Tibial nerve (tissue), 4 donors: ENCODE measurements at regions not wholly inside any gene's neighbourhood (a gene's known extent, or its start where the extent isn't known, plus 50 kb on each side); places are given as distances from the start of the nearest gene placed in this dataset.

ENCODE experiments used
- DNase-seq, 2 donors: peaks; one replicate each; pipeline ENCODE4 v3.0.0-alpha.2; 2019; ENCODE audit warnings: low spot score in 2 of 2
- H3K27ac ChIP-seq, 4 donors: fragments of 200-600 bp; sonication (generic) in 3 of 4; one replicate each; pipeline ENCODE4 v1.5.1; 2017 to 2019; ENCODE audit warnings: mild to moderate bottlenecking in 1 of 4
- H3K27me3 ChIP-seq, 2 donors: fragments of 200-600 bp; sonication (generic) in 1 of 2; one replicate each; pipeline versions ENCODE4 v1.5.1 to v1.6.0; 2017 to 2019
- H3K36me3 ChIP-seq, 3 donors: fragments of 200-600 bp; sonication (generic); one replicate each; pipeline ENCODE4 v1.5.1; 2018 to 2019
- H3K4me1 ChIP-seq, 4 donors: fragments of 200-600 bp; sonication (generic) in 3 of 4; one replicate each; pipeline ENCODE4 v1.5.1; 2017 to 2019
- H3K4me3 ChIP-seq, 4 donors: fragments of 200-600 bp; sonication (generic) in 3 of 4; one replicate each; pipeline ENCODE4 v1.5.1; 2017 to 2019; ENCODE audit warnings: mild to moderate bottlenecking in 1 of 4, moderate library complexity in 1 of 4
- H3K9me3 ChIP-seq, 4 donors: fragments of 200-600 bp; sonication (generic) in 3 of 4; one replicate each; pipeline ENCODE4 v1.5.1; 2017 to 2019
- EP300 ChIP-seq, 2 donors: sonication (generic); formaldehyde crosslinking; IDR thresholded peaks; one replicate each; pipeline ENCODE4 v1.6.1; 2017; ENCODE audit warnings: antibody characterized with exemption in 2 of 2, mild to moderate bottlenecking in 1 of 2
- POLR2A ChIP-seq, 2 donors: fragments of 450-650 bp; IDR thresholded peaks; one replicate each; pipeline ENCODE4 v1.6.1; 2017; ENCODE audit warnings: antibody characterized with exemption in 2 of 2, mild to moderate bottlenecking in 2 of 2, moderate library complexity in 2 of 2
- WGBS, 2 donors: methylation state at CpG; one replicate each; pipeline ENCODE4 v1.1.5; 2018; 5-methylcytosine and 5-hydroxymethylcytosine counted together
- TF ChIP-seq, protein P1 (sequence below), 5 experiments: fragments of 200-600 bp in 3 of 5; fragments of 450-650 bp in 2 of 5; sonication (generic) in 3 of 5; IDR thresholded peaks; one replicate each; pipeline ENCODE4 v1.5.1; 2016 to 2019; ENCODE audit warnings: antibody characterized with exemption in 5 of 5, mild to moderate bottlenecking in 3 of 5, moderate library complexity in 2 of 5

DNA sequence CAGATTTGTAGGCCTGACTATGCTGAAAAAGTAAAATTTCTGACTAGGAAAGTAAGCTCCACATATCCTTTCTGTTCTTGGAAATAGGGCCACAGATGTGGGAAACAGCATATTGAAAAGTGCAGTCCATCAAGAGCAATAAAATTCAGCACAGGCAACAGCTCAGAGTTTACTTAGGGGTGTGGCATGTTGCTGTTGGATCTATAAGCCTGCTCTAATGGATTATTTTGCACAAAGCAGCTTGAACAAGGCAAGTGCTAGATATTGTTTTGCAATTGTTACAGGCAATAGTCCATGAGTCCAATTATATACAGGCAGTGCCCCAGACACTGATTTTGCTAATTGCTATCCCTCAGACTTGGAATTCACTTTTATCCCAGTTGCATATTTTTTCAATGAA, 289.8 kb upstream of the SNX7 start:
- H3K27ac ChIP-seq: no peak overlapping the region
- no peak for TF ChIP-seq EP300 (IDR thresholded peaks at IDR 0.05)
- TF ChIP-seq, protein P1, sequence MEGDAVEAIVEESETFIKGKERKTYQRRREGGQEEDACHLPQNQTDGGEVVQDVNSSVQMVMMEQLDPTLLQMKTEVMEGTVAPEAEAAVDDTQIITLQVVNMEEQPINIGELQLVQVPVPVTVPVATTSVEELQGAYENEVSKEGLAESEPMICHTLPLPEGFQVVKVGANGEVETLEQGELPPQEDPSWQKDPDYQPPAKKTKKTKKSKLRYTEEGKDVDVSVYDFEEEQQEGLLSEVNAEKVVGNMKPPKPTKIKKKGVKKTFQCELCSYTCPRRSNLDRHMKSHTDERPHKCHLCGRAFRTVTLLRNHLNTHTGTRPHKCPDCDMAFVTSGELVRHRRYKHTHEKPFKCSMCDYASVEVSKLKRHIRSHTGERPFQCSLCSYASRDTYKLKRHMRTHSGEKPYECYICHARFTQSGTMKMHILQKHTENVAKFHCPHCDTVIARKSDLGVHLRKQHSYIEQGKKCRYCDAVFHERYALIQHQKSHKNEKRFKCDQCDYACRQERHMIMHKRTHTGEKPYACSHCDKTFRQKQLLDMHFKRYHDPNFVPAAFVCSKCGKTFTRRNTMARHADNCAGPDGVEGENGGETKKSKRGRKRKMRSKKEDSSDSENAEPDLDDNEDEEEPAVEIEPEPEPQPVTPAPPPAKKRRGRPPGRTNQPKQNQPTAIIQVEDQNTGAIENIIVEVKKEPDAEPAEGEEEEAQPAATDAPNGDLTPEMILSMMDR (IDR thresholded peaks at IDR 0.05): no peak
- TF ChIP-seq POLR2A (IDR thresholded peaks at IDR 0.05): no peak
- no peaks in the 10 kb centered on the region for H3K36me3 ChIP-seq
- no peaks in the 10 kb centered on the region for H3K4me1 ChIP-seq
- no peaks in the 10 kb centered on the region for H3K27me3 ChIP-seq
- DNase-seq: no peak
- H3K4me3 ChIP-seq: no peak overlapping the region
- H3K9me3 ChIP-seq: no peaks in the 10 kb centered on the region

DNA sequence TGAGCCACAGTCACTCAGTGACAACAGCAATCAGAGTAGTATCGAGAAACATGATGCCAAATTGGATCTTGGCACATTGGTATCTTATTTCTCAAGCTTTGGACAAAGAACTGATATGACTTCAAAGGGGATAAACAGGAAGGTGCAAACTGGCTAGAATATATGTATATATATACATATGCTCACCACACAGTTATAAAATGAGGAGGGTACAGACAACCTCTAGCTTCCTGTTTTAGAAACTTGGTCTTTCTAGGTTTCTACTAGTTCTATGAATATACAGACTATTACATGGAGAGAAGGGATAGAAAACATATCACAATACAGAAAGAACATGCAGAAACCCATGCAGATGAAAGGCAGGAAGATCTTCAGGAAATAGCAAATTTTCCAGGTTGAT, 292.1 kb upstream of the SNX7 start:
- Histone ChIP-seq H3K4me3 (no peak overlapping the region), H3K27ac (no peak overlapping the region), H3K27me3 (no peaks in the 10 kb centered on the region), H3K9me3 (no peaks in the 10 kb centered on the region), H3K4me1 (no peaks in the 10 kb centered on the region), H3K36me3 (no peaks in the 10 kb centered on the region)
- TF ChIP-seq, protein P1 (IDR thresholded peaks at IDR 0.05): no peak
- TF ChIP-seq POLR2A (IDR thresholded peaks at IDR 0.05): no peak
- no peak for TF ChIP-seq EP300 (IDR thresholded peaks at IDR 0.05)
- no peak for DNase-seq
- 73 to 74% methylated on average over 1 of the region's 1 CpG for WGBS, 2 donors

DNA sequence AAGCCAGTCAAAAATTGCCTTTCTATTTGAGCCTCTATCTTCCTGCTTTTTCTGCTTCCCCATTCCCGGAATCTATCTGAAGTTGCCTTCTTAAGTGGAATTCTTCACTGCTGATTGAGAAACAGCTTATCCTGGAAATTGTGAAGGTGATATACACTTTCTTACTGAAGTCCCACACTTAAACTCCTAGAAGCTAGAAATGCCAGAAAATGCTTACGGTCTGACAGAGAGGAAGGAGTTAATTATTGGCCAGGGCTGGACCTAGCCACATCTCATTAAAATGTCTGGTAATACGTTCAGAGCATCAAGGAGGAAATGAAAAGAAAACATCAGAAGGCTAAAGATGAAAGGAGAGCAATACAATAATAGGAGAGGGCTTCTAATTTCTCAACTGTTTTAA, 292.5 kb upstream of the SNX7 start:
- no peak overlapping the region for H3K4me3 ChIP-seq
- H3K4me1 ChIP-seq: no peaks in the 10 kb centered on the region
- H3K9me3 ChIP-seq: no peaks in the 10 kb centered on the region
- H3K27me3 ChIP-seq: no peaks in the 10 kb centered on the region
- 60 to 62% methylated on average over 3 of the region's 3 CpGs for WGBS, 2 donors
- TF ChIP-seq, protein P1 (IDR thresholded peaks at IDR 0.05): no peak
- no peak for TF ChIP-seq POLR2A (IDR thresholded peaks at IDR 0.05)
- TF ChIP-seq EP300 (IDR thresholded peaks at IDR 0.05): no peak
- H3K27ac ChIP-seq: no peak overlapping the region
- DNase-seq: no peak
- no peaks in the 10 kb centered on the region for H3K36me3 ChIP-seq

DNA sequence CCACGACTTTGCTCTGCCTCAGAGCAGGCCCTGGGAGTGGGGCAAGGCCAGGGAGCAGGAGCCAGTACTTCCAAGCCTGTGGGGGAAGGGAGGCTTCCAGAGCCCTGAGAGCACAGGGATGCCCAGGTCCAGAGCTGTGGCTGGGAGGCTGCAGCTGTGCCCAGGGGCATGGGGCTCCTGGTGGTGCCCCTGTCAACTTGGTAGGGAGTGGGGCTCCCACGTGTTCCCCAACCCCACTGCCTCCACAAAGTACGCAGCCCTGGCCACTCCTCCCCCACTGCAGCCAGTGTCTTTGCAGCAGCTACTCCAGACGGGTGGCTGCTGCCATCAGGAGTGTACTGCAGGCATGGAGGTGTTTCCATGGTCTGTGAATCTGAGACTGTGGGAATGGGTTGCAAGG, 294.1 kb upstream of the SNX7 start:
- Histone ChIP-seq H3K4me1 (no peaks in the 10 kb centered on the region), H3K27ac (no peak overlapping the region), H3K9me3 (no peaks in the 10 kb centered on the region), H3K36me3 (no peaks in the 10 kb centered on the region), H3K27me3 (no peaks in the 10 kb centered on the region), H3K4me3 (no peak overlapping the region)
- WGBS, 2 donors: 85 to 94% methylated on average over 3 to 4 of the region's 4 CpGs
- no peak for TF ChIP-seq EP300 (IDR thresholded peaks at IDR 0.05)
- no peak for TF ChIP-seq POLR2A (IDR thresholded peaks at IDR 0.05)
- TF ChIP-seq, protein P1 (IDR thresholded peaks at IDR 0.05): no peak
- DNase-seq: no peak

DNA sequence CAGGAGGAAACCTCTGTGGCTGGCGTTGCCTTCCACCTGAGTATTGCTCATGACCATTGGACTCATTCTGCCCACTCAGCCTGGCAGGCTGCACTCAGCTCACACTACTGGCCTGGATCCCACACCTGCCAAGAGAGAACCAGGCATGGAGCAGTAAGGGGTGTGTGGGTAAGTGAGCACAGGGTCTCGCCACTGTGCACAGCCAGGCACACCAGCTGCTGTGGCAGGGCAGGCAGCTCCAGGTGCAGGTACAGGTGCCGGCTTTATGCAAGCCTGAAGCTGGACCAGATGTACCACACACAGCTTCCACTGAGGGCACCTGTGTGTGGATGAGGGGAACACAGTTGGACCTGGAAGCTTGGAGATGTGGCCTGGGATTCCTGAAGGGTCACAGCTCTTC, 295.2 kb upstream of the SNX7 start:
- Histone ChIP-seq H3K4me1 (no peaks in the 10 kb centered on the region), H3K27ac (no peak overlapping the region), H3K4me3 (no peak overlapping the region), H3K9me3 (no peaks in the 10 kb centered on the region), H3K36me3 (no peaks in the 10 kb centered on the region), H3K27me3 (no peaks in the 10 kb centered on the region)
- WGBS, 2 donors: 96 to 97% methylated on average over 3 of the region's 3 CpGs
- DNase-seq: no peak
- TF ChIP-seq, protein P1 (IDR thresholded peaks at IDR 0.05): no peak
- TF ChIP-seq POLR2A (IDR thresholded peaks at IDR 0.05) (no peak), EP300 (IDR thresholded peaks at IDR 0.05) (no peak)
